GM19468 (cell line): ENCODE measurements at regions not wholly inside any gene's neighbourhood (a gene's known extent, or its start where the extent isn't known, plus 50 kb on each side); places are given as distances from the start of the nearest gene placed in this dataset.
"Not testable (repeated sequence)": the region's sequence is repeated elsewhere in the genome, so short reads cannot be mapped to it uniquely, and the experiment has no call there.

Experiments used
- ATAC-seq: cut with Tn5 transposase; IDR thresholded peaks from one replicate; pipeline ENCODE4 v1.9.1; 2021; ENCODE audit warnings: mild to moderate bottlenecking, moderate library complexity, moderate number of reproducible peaks; ENCODE audit not compliant: unreplicated experiment; ENCODE audit errors: extremely low read depth

- no peak for ATAC-seq
Measured at GRCh38 chr2:140178234-140178633, 1398.0 kb upstream of the NXPH2 start.

DNA sequence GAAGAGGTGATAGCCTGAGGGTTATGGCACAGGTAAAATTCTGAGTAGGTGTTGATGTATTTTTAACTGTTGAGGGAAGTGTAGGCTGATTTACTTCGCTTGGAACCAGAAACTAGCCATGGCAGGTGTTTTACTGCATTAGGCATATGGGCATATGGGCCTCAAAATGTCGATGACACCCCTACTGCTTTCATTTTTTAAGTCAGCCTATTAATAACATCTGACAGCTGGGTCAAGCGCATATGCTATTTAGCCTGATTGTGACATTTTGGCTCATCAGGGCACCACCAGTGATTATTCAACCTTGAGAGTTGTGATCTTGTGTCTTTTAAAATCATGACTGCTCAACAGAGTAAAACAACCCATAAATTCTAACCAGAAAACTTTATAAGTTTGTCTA, 1396.9 kb upstream of the NXPH2 start:
- ATAC-seq: no peak

DNA sequence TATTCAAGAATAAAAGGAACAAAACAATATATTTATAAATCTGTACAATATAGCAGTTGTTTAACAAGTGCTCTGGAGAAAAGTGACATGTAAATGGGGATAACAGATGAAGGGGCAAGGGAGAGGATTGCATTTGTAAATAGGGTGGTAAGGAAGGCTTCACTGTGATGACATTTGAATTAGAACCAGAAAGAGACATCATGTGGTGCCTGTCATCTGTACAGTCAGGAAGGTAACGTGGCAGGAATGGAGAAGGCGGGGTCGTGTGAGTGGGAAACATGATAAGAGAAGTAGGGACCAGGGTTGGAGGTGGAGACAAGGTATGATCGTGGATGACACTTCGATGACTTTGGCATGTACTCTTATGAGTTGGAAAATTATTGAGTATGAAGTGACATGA, 1393.6 kb upstream of the NXPH2 start:
- no peak for ATAC-seq

- ATAC-seq: no peak
Measured at GRCh38 chr2:140164449-140164848, 1384.3 kb upstream of the NXPH2 start.

DNA sequence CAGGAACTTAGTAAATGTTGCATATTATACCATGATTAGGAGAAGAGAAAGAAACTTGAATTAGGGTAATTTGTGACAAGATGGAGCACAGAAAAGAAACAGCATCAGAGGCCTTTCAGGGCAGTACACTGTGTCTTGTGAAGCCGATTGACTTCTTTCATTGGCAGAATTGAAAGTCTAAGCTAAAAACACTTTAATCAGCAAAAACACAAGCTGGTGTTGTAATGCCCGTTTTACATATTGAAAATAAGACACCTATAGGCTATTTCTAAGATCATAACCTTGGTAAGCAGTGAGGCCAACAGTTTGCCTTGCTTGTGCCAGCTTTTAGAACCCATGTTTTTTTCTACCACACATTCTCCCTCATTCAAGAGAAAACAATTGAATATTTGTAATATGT, 1378.1 kb upstream of the NXPH2 start:
- ATAC-seq: no peak

- ATAC-seq: no peak
Measured at GRCh38 chr2:140157816-140158215, 1377.6 kb upstream of the NXPH2 start.

- no peak for ATAC-seq
Measured at GRCh38 chr2:140154706-140155105, 1374.5 kb upstream of the NXPH2 start.

- ATAC-seq: no peak
Measured at GRCh38 chr2:140154271-140154670, 1374.1 kb upstream of the NXPH2 start.

DNA sequence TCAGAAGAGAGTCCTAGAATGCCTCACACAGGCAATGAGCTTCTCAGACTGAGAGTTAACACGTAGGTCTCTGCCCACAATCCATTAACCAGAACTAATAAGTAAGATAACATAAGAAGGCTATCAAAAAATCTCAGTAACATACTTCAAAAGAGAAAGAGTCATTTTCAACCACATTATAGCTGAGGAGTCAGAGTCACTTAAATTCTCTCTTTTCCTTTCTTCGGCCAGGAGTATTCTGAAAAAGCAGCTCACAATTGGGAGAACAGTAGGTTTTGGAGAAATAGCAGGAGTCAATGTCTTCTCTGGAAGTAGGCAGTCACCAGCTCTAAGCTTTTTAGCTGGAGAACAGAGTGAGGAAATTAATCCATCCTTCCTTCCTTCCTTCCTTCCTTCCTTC, 1364.4 kb upstream of the NXPH2 start:
- ATAC-seq: no peak

- ATAC-seq: no peak
Measured at GRCh38 chr2:140138736-140139135, 1358.5 kb upstream of the NXPH2 start.

DNA sequence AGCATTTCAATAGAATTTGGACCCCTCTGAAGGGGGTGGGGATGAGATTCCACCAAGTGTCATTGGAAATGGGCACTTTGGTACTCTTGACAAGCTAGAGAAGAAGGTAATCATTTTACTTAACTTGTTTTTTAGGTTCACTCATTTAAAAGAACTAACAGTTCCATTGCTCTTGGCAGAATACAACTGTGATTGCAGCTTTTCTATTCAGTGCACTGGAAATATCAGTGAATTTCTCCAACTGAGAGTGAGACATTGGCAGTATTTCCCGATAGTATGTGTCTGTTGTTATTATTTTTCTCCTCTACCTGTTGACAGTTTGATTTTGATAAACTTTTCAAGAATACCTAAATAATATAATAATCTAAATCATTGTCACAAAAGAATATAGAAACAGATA, 1356.7 kb upstream of the NXPH2 start:
- no peak for ATAC-seq

DNA sequence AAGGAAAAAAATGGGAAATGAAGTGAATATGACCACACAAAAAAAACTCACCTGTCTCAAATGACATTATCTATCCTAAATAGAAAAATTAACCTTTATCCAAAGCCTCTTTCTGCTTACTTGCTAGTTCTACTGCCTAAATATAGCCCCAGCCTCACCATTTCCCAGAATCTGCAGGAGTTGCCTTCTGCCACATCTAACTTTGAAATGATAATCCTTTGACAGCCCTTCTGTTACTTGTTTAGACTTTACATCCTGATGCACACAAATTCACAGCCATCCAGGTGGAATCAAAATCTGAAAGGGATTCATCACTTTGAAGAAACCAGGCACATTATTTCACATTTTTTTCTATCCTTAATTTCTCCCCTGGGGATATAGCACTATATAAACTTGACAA, 1356.2 kb upstream of the NXPH2 start:
- no peak for ATAC-seq

DNA sequence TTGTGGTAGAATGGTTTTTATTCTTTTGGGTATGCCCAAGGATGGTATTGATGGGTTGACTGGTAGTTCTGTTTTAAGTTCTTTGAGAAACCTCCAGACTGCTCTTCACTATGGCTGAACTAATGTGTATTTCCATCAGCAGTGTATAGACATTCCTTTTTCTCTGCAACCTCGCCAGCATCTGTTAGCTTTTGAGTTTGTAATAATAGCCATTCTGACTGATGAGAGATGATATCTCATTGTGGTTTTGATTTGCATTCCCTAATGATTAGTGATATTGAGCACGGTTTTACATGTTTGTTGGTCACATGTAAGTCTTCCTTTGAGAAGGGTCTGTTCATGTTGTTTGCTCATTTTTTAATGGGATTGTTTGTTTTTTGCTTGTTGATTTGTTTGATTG, 1348.7 kb upstream of the NXPH2 start:
- ATAC-seq: no peak

- no peak for ATAC-seq
Measured at GRCh38 chr2:140122001-140122400, 1341.8 kb upstream of the NXPH2 start.

- ATAC-seq: no peak
Measured at GRCh38 chr2:140117386-140117785, 1337.2 kb upstream of the NXPH2 start.

- ATAC-seq: no peak
Measured at GRCh38 chr2:140108706-140109475, 1328.7 kb upstream of the NXPH2 start.

GRCh38 chr2:140091926-140092325, 1311.7 kb upstream of the NXPH2 start:
- ATAC-seq: no peak

DNA sequence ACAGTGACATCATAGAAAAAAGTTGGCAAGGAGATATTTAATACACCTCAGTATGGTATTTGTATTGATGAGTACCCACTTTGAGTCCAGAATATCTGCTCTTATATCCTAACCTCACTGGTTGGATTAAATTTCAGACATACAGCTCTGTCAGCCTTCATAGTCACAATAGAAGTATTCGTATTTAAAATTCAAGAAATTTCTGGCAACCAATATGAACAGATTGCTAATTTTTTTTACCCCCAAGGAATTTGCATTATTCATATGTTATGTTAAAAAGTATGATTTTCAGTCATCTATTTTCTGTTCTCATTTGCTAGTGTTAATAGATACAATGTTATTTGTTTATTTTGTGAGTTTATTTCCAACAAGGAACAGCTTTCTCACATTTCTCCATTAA, 1306.8 kb upstream of the NXPH2 start:
- ATAC-seq: no peak

DNA sequence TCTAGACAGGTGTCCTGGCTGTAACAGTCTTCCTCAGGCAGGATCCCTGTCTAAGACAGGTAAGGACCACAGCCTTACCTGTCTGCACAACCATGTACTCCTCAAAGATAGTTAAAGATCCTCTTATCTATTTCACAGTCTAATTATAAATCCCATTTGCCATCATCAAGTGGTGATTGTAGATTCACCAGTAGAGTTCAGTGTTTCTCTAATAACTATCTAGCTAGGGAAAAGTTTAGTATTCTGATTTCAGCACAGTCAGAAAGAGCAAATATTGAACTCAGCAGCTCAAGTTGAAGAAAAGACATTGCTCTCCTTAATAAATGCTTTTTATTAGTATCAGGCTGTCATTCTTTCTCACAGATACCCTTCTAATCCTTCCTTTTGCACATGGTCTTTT, 1305.5 kb upstream of the NXPH2 start:
- ATAC-seq: no peak

GRCh38 chr2:140079038-140079437, 1298.8 kb upstream of the NXPH2 start:
- ATAC-seq: no peak

- no peak for ATAC-seq
Measured at GRCh38 chr2:140076164-140076563, 1296.0 kb upstream of the NXPH2 start.

GRCh38 chr2:140073763-140074162, 1293.6 kb upstream of the NXPH2 start:
- ATAC-seq: not testable (repeated sequence)
